Spleen (tissue), 7 donors: ENCODE measurements at regions not wholly inside any gene's neighbourhood (a gene's known extent, or its start where the extent isn't known, plus 50 kb on each side); places are given as distances from the start of the nearest gene placed in this dataset.

ENCODE experiments used
- POLR2A ChIP-seq, 3 donors: fragments of 450-650 bp; IDR thresholded peaks; one replicate each; pipeline ENCODE4 v1.5.1; 2017; ENCODE audit warnings: antibody characterized with exemption in 3 of 3, mild to moderate bottlenecking in 1 of 3
- POLR2AphosphoS5 ChIP-seq, 3 donors: sonication (generic); formaldehyde crosslinking; IDR thresholded peaks; one replicate each; pipeline ENCODE4 v1.5.1; 2017; ENCODE audit warnings: antibody characterized with exemption in 3 of 3
- TF ChIP-seq, protein P1 (sequence below), 11 experiments: fragments of 200-600 bp in 7 of 11; fragments of 450-650 bp in 4 of 11; sonication (generic) in 4 of 11; IDR thresholded peaks in 8 of 11; conservative IDR thresholded peaks in 3 of 11; 1 replicate in 7 of 11; 2 replicates in 4 of 11; pipeline versions ENCODE4 v1.4.0 to v1.8.0; 2016 to 2021; ENCODE audit warnings: antibody characterized with exemption in 11 of 11, inconsistent platforms in 4 of 11, mild to moderate bottlenecking in 1 of 11
- donor health status: DM: no; HTN: no; CAD: no; lungs with moderate emphysema.
- donor health status: DM: no; HTN: no; CAD: no.
- donor health status: DM: no; HTN: no; CAD: no.

DNA sequence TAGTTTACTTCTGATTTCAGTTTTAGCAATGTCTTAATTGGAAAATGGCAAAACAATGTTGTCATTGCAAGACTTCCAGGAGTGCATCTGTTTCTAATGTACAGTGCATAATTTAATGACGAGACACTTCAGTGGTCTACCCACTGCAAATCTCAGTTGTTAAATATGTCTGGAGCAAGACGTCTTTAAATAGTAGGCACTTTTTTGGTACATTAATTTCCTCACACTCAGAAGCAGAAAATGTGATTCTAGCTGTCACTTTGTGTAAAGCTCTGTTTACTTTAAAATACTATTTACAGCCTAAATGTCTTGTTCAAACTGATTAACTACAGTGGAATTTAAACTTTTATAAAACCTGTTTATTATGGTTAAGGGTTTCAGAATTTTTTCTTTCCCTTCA, 815.5 kb downstream of the TLE1 start:
- TF ChIP-seq POLR2A (IDR thresholded peaks at IDR 0.05) (no peak), POLR2AphosphoS5 (IDR thresholded peaks at IDR 0.05) (no peak)
- TF ChIP-seq, protein P1, sequence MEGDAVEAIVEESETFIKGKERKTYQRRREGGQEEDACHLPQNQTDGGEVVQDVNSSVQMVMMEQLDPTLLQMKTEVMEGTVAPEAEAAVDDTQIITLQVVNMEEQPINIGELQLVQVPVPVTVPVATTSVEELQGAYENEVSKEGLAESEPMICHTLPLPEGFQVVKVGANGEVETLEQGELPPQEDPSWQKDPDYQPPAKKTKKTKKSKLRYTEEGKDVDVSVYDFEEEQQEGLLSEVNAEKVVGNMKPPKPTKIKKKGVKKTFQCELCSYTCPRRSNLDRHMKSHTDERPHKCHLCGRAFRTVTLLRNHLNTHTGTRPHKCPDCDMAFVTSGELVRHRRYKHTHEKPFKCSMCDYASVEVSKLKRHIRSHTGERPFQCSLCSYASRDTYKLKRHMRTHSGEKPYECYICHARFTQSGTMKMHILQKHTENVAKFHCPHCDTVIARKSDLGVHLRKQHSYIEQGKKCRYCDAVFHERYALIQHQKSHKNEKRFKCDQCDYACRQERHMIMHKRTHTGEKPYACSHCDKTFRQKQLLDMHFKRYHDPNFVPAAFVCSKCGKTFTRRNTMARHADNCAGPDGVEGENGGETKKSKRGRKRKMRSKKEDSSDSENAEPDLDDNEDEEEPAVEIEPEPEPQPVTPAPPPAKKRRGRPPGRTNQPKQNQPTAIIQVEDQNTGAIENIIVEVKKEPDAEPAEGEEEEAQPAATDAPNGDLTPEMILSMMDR (IDR thresholded peaks at IDR 0.05 in 8 of 11, conservative IDR thresholded peaks at IDR 0.05 in 3 of 11), result no peak
